PFSK-1 (cell line): ENCODE measurements at regions not wholly inside any gene's neighbourhood (a gene's known extent, or its start where the extent isn't known, plus 50 kb on each side); places are given as distances from the start of the nearest gene placed in this dataset.

Experiments
- FOXP2 ChIP-seq: optimal IDR thresholded peaks from 2 replicates; pipeline ENCODE3; 2011; ENCODE audit warnings: borderline replicate concordance, control low read depth, inconsistent platforms; ENCODE audit not compliant: insufficient read depth; ENCODE audit errors: extremely low read length, extremely low read depth
- POLR2AphosphoS5 ChIP-seq: IDR thresholded peaks from 2 replicates; pipeline ENCODE4 v1.6.1; 2012; ENCODE audit warnings: low read depth, mild to moderate bottlenecking, control low read depth, low read length, moderate library complexity
- SIN3A ChIP-seq: IDR thresholded peaks from 2 replicates; pipeline ENCODE4 v1.6.1; 2012; ENCODE audit warnings: mild to moderate bottlenecking, low read length, moderate library complexity, borderline replicate concordance; ENCODE audit not compliant: insufficient read depth
- TAF1 ChIP-seq: IDR thresholded peaks from 2 replicates; pipeline ENCODE4 v1.6.1; 2012; ENCODE audit warnings: low read length, control low read depth, borderline replicate concordance; ENCODE audit not compliant: insufficient read depth
- TF ChIP-seq, protein P1 (sequence below), 2 experiments: IDR thresholded peaks; 2 replicates each; pipeline versions ENCODE4 v1.6.1 to v1.8.0; 2011 to 2012; ENCODE audit warnings: low read depth in 2 of 2, low read length in 2 of 2, control low read depth in 1 of 2, inconsistent platforms in 1 of 2, mild to moderate bottlenecking in 1 of 2, moderate library complexity in 1 of 2; ENCODE audit not compliant: insufficient read depth in 1 of 2

DNA sequence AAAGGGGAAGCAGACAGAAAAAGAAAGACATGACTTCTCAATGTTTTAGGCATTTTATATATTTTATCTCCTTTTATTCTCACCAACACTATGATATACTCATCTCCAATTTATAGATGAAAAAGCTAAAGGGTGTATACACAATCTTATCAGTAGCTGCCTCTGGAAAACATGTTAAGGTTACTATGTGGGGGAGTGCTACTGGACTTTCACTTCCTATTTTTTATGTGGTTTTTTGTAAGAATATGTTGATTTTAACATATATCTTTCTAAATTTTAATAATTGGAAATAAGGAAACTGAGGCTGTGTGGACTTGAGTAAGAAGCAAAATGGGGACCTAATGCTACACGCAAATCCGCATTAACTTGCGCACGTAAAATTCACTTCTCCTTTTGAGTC lies 99.6 kb upstream of the PDE3A start:
- TF ChIP-seq POLR2AphosphoS5 (no peak), FOXP2 (no peak), SIN3A (no peak), TAF1 (no peak)
- TF ChIP-seq, protein P1, sequence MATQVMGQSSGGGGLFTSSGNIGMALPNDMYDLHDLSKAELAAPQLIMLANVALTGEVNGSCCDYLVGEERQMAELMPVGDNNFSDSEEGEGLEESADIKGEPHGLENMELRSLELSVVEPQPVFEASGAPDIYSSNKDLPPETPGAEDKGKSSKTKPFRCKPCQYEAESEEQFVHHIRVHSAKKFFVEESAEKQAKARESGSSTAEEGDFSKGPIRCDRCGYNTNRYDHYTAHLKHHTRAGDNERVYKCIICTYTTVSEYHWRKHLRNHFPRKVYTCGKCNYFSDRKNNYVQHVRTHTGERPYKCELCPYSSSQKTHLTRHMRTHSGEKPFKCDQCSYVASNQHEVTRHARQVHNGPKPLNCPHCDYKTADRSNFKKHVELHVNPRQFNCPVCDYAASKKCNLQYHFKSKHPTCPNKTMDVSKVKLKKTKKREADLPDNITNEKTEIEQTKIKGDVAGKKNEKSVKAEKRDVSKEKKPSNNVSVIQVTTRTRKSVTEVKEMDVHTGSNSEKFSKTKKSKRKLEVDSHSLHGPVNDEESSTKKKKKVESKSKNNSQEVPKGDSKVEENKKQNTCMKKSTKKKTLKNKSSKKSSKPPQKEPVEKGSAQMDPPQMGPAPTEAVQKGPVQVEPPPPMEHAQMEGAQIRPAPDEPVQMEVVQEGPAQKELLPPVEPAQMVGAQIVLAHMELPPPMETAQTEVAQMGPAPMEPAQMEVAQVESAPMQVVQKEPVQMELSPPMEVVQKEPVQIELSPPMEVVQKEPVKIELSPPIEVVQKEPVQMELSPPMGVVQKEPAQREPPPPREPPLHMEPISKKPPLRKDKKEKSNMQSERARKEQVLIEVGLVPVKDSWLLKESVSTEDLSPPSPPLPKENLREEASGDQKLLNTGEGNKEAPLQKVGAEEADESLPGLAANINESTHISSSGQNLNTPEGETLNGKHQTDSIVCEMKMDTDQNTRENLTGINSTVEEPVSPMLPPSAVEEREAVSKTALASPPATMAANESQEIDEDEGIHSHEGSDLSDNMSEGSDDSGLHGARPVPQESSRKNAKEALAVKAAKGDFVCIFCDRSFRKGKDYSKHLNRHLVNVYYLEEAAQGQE (IDR thresholded peaks at IDR 0.05; ENCODE audit: insufficient read depth in 1 of 2, low read depth in 2 of 2, low read length in 2 of 2): no peak

DNA sequence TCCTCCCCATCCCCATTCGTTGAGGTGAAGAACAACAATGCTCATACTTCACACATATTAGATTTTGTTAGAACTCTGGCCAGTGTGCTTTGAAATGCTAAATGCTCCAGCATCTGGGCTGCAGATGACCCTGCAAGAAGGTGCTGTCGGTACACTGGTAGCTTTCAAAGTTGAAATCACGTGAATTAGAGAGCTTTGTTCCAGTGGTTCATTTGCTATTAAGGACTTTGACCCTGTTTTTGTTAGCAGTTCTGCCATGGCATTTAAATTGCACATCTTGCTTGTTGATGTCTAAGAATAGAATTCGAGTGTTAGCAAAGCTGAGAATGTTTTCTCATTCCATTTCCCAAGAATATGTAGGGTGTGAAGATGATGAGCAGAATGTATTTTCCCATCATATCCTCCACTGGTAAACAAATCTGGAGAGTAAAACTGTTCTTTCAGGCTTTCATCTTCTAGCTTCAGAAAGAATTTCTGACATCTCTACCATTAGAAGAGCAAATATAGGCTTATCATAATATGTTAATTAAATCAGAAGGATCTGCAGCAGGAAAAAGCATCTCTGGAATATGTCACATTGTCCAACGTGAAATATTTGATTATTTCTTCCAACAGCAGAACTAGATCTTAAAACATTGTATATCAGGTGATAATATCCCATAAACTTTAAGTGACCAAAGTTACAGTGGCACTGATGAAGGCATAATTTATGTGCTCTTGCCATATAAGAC lies 98.8 kb upstream of the PDE3A start:
- TF ChIP-seq TAF1 (no peak), POLR2AphosphoS5 (no peak), FOXP2 (no peak), SIN3A (no peak)
- TF ChIP-seq, protein P1 (IDR thresholded peaks at IDR 0.05; ENCODE audit: insufficient read depth in 1 of 2, low read depth in 2 of 2, low read length in 2 of 2): no peak

DNA sequence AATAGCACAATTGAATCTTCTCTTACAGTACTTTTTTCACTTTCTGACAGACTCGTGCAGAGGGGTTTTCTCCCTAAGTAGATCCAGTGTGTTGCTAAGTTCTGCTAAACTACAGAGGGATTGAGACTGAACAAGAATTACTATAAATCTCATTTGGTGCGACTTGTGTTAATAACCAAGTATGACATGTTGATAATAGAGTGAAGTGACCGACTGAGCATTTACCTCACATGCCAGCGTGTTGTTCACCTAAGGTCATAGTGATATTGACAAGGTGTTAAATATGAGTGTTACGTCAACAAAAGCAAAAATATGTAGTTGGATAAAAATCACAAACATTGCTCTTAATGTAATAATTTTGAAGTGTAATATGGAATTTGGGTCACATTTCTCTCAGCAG lies 97.8 kb upstream of the PDE3A start:
- no peak for TF ChIP-seq TAF1
- TF ChIP-seq POLR2AphosphoS5: no peak
- TF ChIP-seq FOXP2: no peak
- TF ChIP-seq, protein P1 (IDR thresholded peaks at IDR 0.05; ENCODE audit: insufficient read depth in 1 of 2, low read depth in 2 of 2, low read length in 2 of 2): no peak
- no peak for TF ChIP-seq SIN3A

DNA sequence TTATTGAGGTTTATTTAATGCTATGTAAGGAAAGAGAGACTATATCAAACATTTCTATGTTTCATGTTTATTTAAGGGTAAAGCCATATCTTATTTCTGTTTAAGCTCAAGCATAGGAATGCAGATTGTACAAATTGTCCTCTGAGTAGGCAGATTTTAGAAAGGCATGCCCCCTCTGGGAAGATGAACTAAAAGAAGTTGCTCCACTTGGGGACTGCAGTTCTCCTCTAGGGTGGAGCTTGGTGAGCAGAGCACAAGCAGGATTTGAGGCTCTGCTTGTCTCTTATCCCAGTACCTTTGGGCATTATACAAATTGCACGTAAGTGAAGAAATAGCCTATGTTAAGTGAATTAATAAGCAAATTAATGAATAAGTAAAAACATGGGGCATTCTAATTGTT lies 96.2 kb upstream of the PDE3A start:
- TF ChIP-seq, protein P1 (IDR thresholded peaks at IDR 0.05; ENCODE audit: insufficient read depth in 1 of 2, low read depth in 2 of 2, low read length in 2 of 2): no peak
- no peak for TF ChIP-seq TAF1
- no peak for TF ChIP-seq FOXP2
- TF ChIP-seq SIN3A: no peak
